Keratinocyte (primary cell): ENCODE measurements at regions not wholly inside any gene's neighbourhood (a gene's known extent, or its start where the extent isn't known, plus 50 kb on each side); places are given as distances from the start of the nearest gene placed in this dataset.

Source experiments
- DNase-seq: peaks from one replicate; pipeline ENCODE4 v3.0.0-alpha.2; 2011; ENCODE audit warnings: low read depth, missing footprints, low spot score
- FAIRE-seq: peaks from 2 replicates; lab custom pipeline; 2011; peaks lifted over from hg19 to GRCh38; lab: Jason Lieb, UNC
- H2AFZ ChIP-seq: 2 replicates; pipeline ENCODE4 v1.6.0; 2012; ENCODE audit warnings: low read length, control low read depth, inconsistent platforms; ENCODE audit not compliant: control insufficient read depth
- H3K27ac ChIP-seq: 2 replicates; pipeline ENCODE4 v1.5.1; 2011; ENCODE audit warnings: low read length; ENCODE audit not compliant: control insufficient read depth, insufficient read depth
- H3K27me3 ChIP-seq: 3 replicates; pipeline ENCODE4 v1.6.0; 2011; ENCODE audit warnings: low read length; ENCODE audit not compliant: control insufficient read depth, insufficient read depth; ENCODE audit errors: extremely low read depth
- H3K36me3 ChIP-seq, 2 experiments: 2 replicates in 1 of 2; 3 replicates in 1 of 2; pipeline ENCODE4 v1.5.1; 2011; ENCODE audit warnings: low read length in 2 of 2, mild to moderate bottlenecking in 1 of 2; ENCODE audit not compliant: control insufficient read depth in 2 of 2, insufficient read depth in 2 of 2; ENCODE audit errors: extremely low read depth in 1 of 2
- H3K4me1 ChIP-seq: 3 replicates; pipeline ENCODE4 v1.5.1; 2011; ENCODE audit warnings: low read length; ENCODE audit not compliant: control insufficient read depth, insufficient read depth; ENCODE audit errors: extremely low read depth
- H3K4me2 ChIP-seq: 3 replicates; pipeline ENCODE4 v1.6.0; 2011; ENCODE audit warnings: low read depth, low read length; ENCODE audit not compliant: control insufficient read depth, insufficient read depth; ENCODE audit errors: extremely low read depth
- H3K4me3 ChIP-seq, 3 experiments: fragments of 200-600 bp in 1 of 3; sonication (generic) in 1 of 3; 2 replicates in 2 of 3; 3 replicates in 1 of 3; pipeline ENCODE4 v1.5.1; 2011 to 2016; ENCODE audit warnings: low read length in 3 of 3, mild to moderate bottlenecking in 3 of 3, control low read depth in 2 of 3, inconsistent platforms in 1 of 3, low read depth in 1 of 3, mixed read lengths in 1 of 3, mixed run types in 1 of 3, moderate library complexity in 1 of 3; ENCODE audit not compliant: control insufficient read depth in 2 of 3, insufficient read depth in 2 of 3; ENCODE audit errors: extremely low read depth in 1 of 3
- H3K79me2 ChIP-seq: 2 replicates; pipeline ENCODE4 v1.6.0; 2012; ENCODE audit warnings: low read length; ENCODE audit not compliant: control insufficient read depth, insufficient read depth
- H3K9ac ChIP-seq: 3 replicates; pipeline ENCODE4 v1.6.0; 2011; ENCODE audit warnings: low read length; ENCODE audit not compliant: control insufficient read depth, insufficient read depth; ENCODE audit errors: extremely low read depth
- H3K9me1 ChIP-seq: 3 replicates; pipeline ENCODE4 v1.6.0; 2011; ENCODE audit warnings: low read length; ENCODE audit not compliant: control insufficient read depth, insufficient read depth; ENCODE audit errors: extremely low read depth
- H3K9me3 ChIP-seq: 2 replicates; pipeline ENCODE4 v1.5.1; 2012; ENCODE audit warnings: low read depth, low read length; ENCODE audit not compliant: control insufficient read depth
- H4K20me1 ChIP-seq: 3 replicates; pipeline ENCODE4 v1.6.0; 2011; ENCODE audit warnings: low read length; ENCODE audit not compliant: control insufficient read depth, insufficient read depth; ENCODE audit errors: extremely low read depth
- CTCF ChIP-seq, 3 experiments: IDR thresholded peaks in 1 of 3; conservative IDR thresholded peaks in 1 of 3; optimal IDR thresholded peaks in 1 of 3; 2 replicates in 2 of 3; 3 replicates in 1 of 3; pipeline versions ENCODE3 to v1.5.1; 2011; ENCODE audit warnings: low read length in 3 of 3, mild to moderate bottlenecking in 3 of 3, moderate library complexity in 2 of 3, control low read depth in 1 of 3, inconsistent platforms in 1 of 3; ENCODE audit not compliant: insufficient read depth in 2 of 3; ENCODE audit errors: extremely low read depth in 1 of 3
- EZH2 ChIP-seq: IDR thresholded peaks from one replicate; pipeline ENCODE4 v1.6.1; 2012; ENCODE audit warnings: inconsistent platforms, mild to moderate bottlenecking, low read length, moderate library complexity
- dilution Hi-C: fragments of 300-500 bp; cut with MboI; formaldehyde crosslinking; loops from one replicate; pipeline ENCODE4 v1.7.0; 2020; ENCODE audit warnings: low sequenced_read_pairs; ENCODE audit not compliant: extremely low pct_ligation_motif_present

- H3K9ac ChIP-seq, result no peak overlapping the region
- FAIRE-seq (no peak), DNase-seq (no peak)
- H3K27ac ChIP-seq, result no peak overlapping the region
- H3K4me2 ChIP-seq, result no peak overlapping the region
- no peaks in the 10 kb centered on the region for H3K9me3 ChIP-seq
- no peaks in the 10 kb centered on the region for H3K27me3 ChIP-seq
- H3K9me1 ChIP-seq, result no peaks in the 10 kb centered on the region
- no peak overlapping the region for H2AFZ ChIP-seq
- dilution Hi-C loops, result no loop called here
- no peaks in the 10 kb centered on the region for H3K79me2 ChIP-seq
- TF ChIP-seq EZH2 (no peak), CTCF (optimal IDR thresholded peaks at IDR 0.05 in 1 of 3, IDR thresholded peaks at IDR 0.05 in 1 of 3, conservative IDR thresholded peaks at IDR 0.05 in 1 of 3; ENCODE audit: extremely low read depth in 1 of 3, insufficient read depth in 2 of 3, low read length in 3 of 3) (no peak)
- no peaks in the 10 kb centered on the region for H3K36me3 ChIP-seq
- H4K20me1 ChIP-seq, result no peaks in the 10 kb centered on the region
- H3K4me3 ChIP-seq, result no peak overlapping the region
- H3K4me1 ChIP-seq, result no peaks in the 10 kb centered on the region
These were observed 86.2 kb upstream of the SYT1 start for GRCh38 chr12:78778339-78778738.

GRCh38 chr12:78787576-78787975, 77.0 kb upstream of the SYT1 start:
- Histone ChIP-seq H3K9ac (no peak overlapping the region), H4K20me1 (no peaks in the 10 kb centered on the region), H3K79me2 (no peaks in the 10 kb centered on the region), H3K4me1 (no peaks in the 10 kb centered on the region), H3K27me3 (no peaks in the 10 kb centered on the region), H3K9me3 (no peaks in the 10 kb centered on the region), H3K4me3 (no peak overlapping the region), H3K9me1 (no peaks in the 10 kb centered on the region), H3K4me2 (no peak overlapping the region), H3K27ac (no peak overlapping the region), H2AFZ (no peak overlapping the region), H3K36me3 (no peaks in the 10 kb centered on the region)
- FAIRE-seq (no peak), DNase-seq (no peak)
- no peak for TF ChIP-seq CTCF (optimal IDR thresholded peaks at IDR 0.05 in 1 of 3, IDR thresholded peaks at IDR 0.05 in 1 of 3, conservative IDR thresholded peaks at IDR 0.05 in 1 of 3; ENCODE audit: extremely low read depth in 1 of 3, insufficient read depth in 2 of 3, low read length in 3 of 3)
- no peak for TF ChIP-seq EZH2
- dilution Hi-C loops, result no loop called here
